ENCODE measurements at regions not wholly inside any gene's neighbourhood (a gene's known extent, or its start where the extent isn't known, plus 50 kb on each side); places are given as distances from the start of the nearest gene placed in this dataset.

GRCh38 chr1:143584508-143584907, 387.3 kb downstream of the FAM72C start (continued):
- TF ChIP-seq MLXIP (CRISPR knock-in tag; IDR thresholded peaks at IDR 0.05; ENCODE audit: borderline replicate concordance) (no peak), SNAI1 (CRISPR knock-in tag; IDR thresholded peaks at IDR 0.05; ENCODE audit: borderline replicate concordance) (no peak), ZNF7 (CRISPR knock-in tag; IDR thresholded peaks at IDR 0.05) (no peak), EZH2 (conservative IDR thresholded peaks at IDR 0.05; ENCODE audit: low read depth, low read length) (no peak), CC2D1A (CRISPR knock-in tag; IDR thresholded peaks at IDR 0.05) (no peak), HNF1A (IDR thresholded peaks at IDR 0.05; ENCODE audit: low read depth) (no peak), HNF1A (CRISPR knock-in tag; IDR thresholded peaks at IDR 0.05; ENCODE audit: borderline replicate concordance) (no peak)
